Globus pallidus (tissue), 1 donor: ENCODE measurements at regions not wholly inside any gene's neighbourhood (a gene's known extent, or its start where the extent isn't known, plus 50 kb on each side); places are given as distances from the start of the nearest gene placed in this dataset.

Experiments used
- DNase-seq: peaks from one replicate; pipeline ENCODE4 v3.0.0-alpha.2; 2015; ENCODE audit warnings: low spot score

GRCh38 chr17:77432034-77432661, 291.4 kb downstream of the SEC14L1 start:
- DNase-seq, result no peak

DNA sequence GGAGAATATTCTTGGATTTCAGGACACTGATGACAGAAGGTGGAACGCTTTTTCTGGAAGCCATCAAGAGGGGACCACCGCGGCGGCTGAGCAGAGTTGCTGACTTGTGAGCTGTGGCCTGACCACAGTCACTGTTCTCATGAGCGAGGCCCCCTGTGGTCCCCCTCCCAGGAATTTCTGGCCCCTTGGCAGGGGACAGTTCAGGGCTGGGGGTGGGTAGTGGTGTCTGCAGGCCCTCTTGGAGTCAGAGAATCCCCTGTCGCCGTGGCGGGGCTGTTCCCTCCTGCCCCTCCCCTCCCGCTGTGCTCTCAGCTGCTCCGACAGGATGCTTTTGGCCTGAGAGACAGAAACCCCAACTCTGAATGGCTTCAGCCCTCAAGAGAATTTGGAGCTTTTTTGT, 292.0 kb downstream of the SEC14L1 start:
- no peak for DNase-seq

- DNase-seq, result no peak
These were observed 292.8 kb downstream of the SEC14L1 start for GRCh38 chr17:77433385-77434135.

GRCh38 chr17:77434136-77435114, 293.7 kb downstream of the SEC14L1 start:
- DNase-seq, result no peak

- DNase-seq, result no peak
These were observed 294.7 kb downstream of the SEC14L1 start for GRCh38 chr17:77435272-77436057.

- no peak for DNase-seq
These were observed 295.3 kb downstream of the SEC14L1 start for GRCh38 chr17:77436058-77436442.

GRCh38 chr17:77436481-77436880, 295.7 kb downstream of the SEC14L1 start:
- DNase-seq, result no peak

DNA sequence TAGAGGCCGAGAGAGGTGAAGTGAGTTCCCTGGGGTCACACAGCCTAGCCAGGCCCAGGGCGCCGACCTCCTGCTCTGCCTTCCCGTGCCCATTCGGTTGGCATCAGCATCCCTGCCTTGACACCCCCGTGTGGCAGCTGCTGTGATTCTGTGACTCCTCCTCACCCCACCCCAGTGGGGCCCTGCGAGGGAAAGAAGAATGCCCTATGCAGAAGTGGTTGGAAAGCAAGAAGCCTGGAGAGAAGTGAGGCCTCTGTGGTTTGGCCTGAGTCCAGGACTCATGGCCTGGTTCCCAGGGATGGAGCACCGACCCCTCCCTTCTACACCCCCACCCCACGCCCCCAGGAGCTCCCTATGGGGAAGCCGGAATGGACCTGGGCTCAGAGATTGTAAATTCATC, 296.2 kb downstream of the SEC14L1 start:
- DNase-seq, result no peak

GRCh38 chr17:77437747-77438146, 297.0 kb downstream of the SEC14L1 start:
- no peak for DNase-seq

- DNase-seq, result no peak
These were observed 297.7 kb downstream of the SEC14L1 start for GRCh38 chr17:77438241-77439188.

DNA sequence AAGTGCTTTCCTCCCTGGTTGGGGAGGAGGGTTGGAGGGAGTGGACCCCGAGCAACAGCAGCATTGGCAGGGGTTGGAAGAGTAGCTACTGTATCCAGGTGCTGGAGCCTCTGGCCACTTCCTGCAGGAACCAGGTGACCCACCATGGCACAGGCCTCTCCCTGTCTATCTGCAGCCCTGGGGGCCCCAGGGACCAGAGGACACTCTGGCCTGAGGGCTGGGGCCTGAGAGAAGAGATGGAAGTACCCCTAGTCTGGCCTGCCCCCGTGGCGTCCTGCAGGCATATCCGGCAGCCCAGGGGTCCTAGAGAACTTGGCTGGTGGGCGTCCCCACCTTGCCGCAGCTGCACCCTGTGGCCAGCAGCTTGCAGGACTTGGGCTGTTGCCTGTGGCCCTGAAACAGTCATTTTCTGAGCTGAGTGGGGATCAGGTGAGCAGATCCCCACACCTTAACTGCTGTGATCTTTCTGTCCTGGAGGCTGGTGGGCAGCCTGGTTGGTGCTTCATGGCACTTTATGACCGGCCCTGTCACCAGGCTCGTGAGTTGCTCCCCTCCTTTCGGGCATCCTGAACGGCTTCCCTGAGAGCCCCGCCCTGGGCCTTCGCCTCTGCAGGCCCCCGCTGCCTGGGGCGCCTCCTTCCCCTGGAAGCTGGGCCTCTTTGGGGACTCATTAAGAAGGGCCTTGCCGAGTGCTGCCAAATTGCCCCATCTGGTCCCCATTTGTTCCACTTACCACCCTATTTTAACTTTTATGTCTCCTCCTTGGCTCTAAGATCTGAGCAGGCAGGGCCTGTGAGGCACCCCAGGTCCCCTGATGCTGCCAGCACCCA, 298.6 kb downstream of the SEC14L1 start:
- no peak for DNase-seq

GRCh38 chr17:77440560-77440981, 299.8 kb downstream of the SEC14L1 start:
- no peak for DNase-seq

GRCh38 chr17:77441130-77441920, 300.6 kb downstream of the SEC14L1 start:
- DNase-seq, result no peak

DNA sequence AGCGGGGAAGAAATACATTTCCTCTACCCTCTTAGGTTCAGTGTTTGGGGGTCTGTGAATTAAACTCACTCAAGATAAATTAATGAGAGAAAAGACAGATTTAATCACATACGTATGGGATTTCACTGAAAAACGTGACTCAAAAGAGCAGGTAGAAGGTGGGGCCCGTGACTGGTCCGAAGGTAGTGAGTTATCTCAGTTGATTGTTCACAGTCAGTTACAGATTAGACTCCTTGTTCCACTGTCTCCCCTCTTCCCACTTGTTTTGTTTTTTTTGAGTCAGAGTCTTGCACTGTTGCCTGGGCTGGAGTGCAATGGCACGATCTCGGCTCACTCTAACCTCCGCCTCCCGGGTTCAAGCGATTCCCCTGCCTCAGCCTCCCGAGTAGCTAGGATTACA, 301.2 kb downstream of the SEC14L1 start:
- DNase-seq, result no peak

- DNase-seq, result no peak
These were observed 302.4 kb downstream of the SEC14L1 start for GRCh38 chr17:77442976-77443747.

DNA sequence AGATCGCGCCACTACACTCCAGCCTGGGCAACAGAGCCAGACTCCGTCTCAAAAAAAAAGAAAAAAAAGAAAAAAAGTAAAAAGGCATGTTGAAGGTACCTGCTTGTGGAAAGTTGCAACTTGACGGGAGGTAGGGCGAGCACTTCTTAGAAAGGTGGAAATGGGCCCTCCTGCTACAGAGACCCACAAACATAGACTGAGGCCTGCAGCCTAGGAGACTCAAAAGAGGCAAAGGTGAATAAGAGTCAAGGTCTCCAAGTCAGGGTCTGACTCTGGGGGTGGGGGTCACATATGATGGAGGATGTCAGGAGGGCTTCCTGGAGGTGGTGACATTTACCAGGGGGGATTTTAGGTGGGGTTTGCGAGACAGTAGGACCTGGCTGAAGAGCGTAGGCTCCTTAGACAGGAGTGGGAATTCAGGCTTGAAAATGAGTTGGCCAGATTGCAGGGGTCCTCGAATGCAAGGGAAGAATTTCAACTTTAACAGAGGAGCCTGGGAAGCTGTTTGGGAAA, 303.0 kb downstream of the SEC14L1 start:
- DNase-seq, result no peak

DNA sequence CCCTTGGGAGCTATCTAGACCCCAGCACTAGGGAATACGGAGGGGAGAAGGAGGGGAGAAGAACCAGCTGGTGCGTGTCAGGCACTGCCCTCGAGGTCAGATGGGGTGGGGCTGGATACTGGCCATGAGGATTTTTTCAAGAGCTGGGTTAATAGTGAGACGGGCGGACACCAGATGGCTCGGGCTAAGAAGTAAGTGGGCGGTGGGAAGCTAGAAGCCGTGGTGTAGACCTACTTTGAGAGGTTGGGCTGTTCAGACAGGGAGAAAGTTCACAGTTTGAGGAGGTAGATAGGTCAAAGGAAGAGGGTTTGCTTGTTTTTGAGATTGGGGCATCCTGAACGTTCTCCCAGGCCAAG, 303.8 kb downstream of the SEC14L1 start:
- DNase-seq, result no peak
